ENCODE measurements at regions not wholly inside any gene's neighbourhood (a gene's known extent, or its start where the extent isn't known, plus 50 kb on each side); places are given as distances from the start of the nearest gene placed in this dataset.

- Histone ChIP-seq H3K9me3 (ENCODE audit: low read depth, low read length) (no peaks in the 10 kb centered on the region), H3K4me2 (ENCODE audit: insufficient read depth, low read length) (peak overlapping the region; percentile 64), H3K79me2 (ENCODE audit: insufficient read depth, low read length) (no peaks in the 10 kb centered on the region), H2AFZ (ENCODE audit: low read length) (peak overlapping the region; percentile 32), H4K20me1 (ENCODE audit: insufficient read depth, low read length) (no peaks in the 10 kb centered on the region), H3K4me3 (ENCODE audit: insufficient read depth, low read length) (peak overlapping the region; percentile 39), H3K27me3 (ENCODE audit: insufficient read depth, low read length) (no peaks in the 10 kb centered on the region), H3K4me1 (ENCODE audit: insufficient read depth, low read length) (peaks cover 21% of the 10 kb centered on the region), H3K27ac (ENCODE audit: low read depth, low read length) (peak overlapping the region; percentile 100), H3K36me3 (ENCODE audit: insufficient read depth, low read length) (no peaks in the 10 kb centered on the region)
- TF ChIP-seq CTCF (IDR thresholded peaks at IDR 0.05; ENCODE audit: extremely low read depth, low read depth, low read length), result no peak
- DNase-seq (ENCODE audit: insufficient read length, low spot score, missing footprints), result no peak
Observed at GRCh38 chr12:127230843-127231260, 1036.1 kb upstream of the TMEM132C start.

GRCh38 chr12:127231371-127231770 lies 1035.6 kb upstream of the TMEM132C start:
- no peak for DNase-seq (ENCODE audit: insufficient read length, low spot score, missing footprints)

GRCh38 chr12:127233016-127233415 lies 1034.0 kb upstream of the TMEM132C start:
- Histone ChIP-seq H3K27ac (ENCODE audit: low read depth, low read length) (no peak overlapping the region), H3K27me3 (ENCODE audit: insufficient read depth, low read length) (no peaks in the 10 kb centered on the region), H3K79me2 (ENCODE audit: insufficient read depth, low read length) (no peaks in the 10 kb centered on the region), H3K4me3 (ENCODE audit: insufficient read depth, low read length) (no peak overlapping the region), H3K4me1 (ENCODE audit: insufficient read depth, low read length) (peaks cover 21% of the 10 kb centered on the region), H4K20me1 (ENCODE audit: insufficient read depth, low read length) (no peaks in the 10 kb centered on the region), H3K9me3 (ENCODE audit: low read depth, low read length) (no peaks in the 10 kb centered on the region), H3K36me3 (ENCODE audit: insufficient read depth, low read length) (no peaks in the 10 kb centered on the region), H2AFZ (ENCODE audit: low read length) (no peak overlapping the region), H3K4me2 (ENCODE audit: insufficient read depth, low read length) (no peak overlapping the region)
- DNase-seq (ENCODE audit: insufficient read length, low spot score, missing footprints), result no peak
- no peak for TF ChIP-seq CTCF (IDR thresholded peaks at IDR 0.05; ENCODE audit: extremely low read depth, low read depth, low read length)

More at GRCh38 chr12:127231371-127231770, 1035.6 kb upstream of the TMEM132C start:
- H3K27ac ChIP-seq (ENCODE audit: low read depth, low read length), result peak overlapping the region; percentile 100
- TF ChIP-seq CTCF (IDR thresholded peaks at IDR 0.05; ENCODE audit: extremely low read depth, low read depth, low read length), result no peak
- H2AFZ ChIP-seq (ENCODE audit: low read length), result peak overlapping the region; percentile 32
- no peaks in the 10 kb centered on the region for H3K36me3 ChIP-seq (ENCODE audit: insufficient read depth, low read length)
- no peaks in the 10 kb centered on the region for H4K20me1 ChIP-seq (ENCODE audit: insufficient read depth, low read length)
- H3K4me3 ChIP-seq (ENCODE audit: insufficient read depth, low read length), result peak overlapping the region; percentile 39
- H3K79me2 ChIP-seq (ENCODE audit: insufficient read depth, low read length), result no peaks in the 10 kb centered on the region
- H3K9me3 ChIP-seq (ENCODE audit: low read depth, low read length), result no peaks in the 10 kb centered on the region
- no peaks in the 10 kb centered on the region for H3K27me3 ChIP-seq (ENCODE audit: insufficient read depth, low read length)
- H3K4me1 ChIP-seq (ENCODE audit: insufficient read depth, low read length), result peaks cover 21% of the 10 kb centered on the region
- peak overlapping the region; percentile 64 for H3K4me2 ChIP-seq (ENCODE audit: insufficient read depth, low read length)

GRCh38 chr12:127235761-127236160 lies 1031.2 kb upstream of the TMEM132C start:
- Histone ChIP-seq H3K9me3 (ENCODE audit: low read depth, low read length) (no peaks in the 10 kb centered on the region), H3K4me2 (ENCODE audit: insufficient read depth, low read length) (no peak overlapping the region), H3K4me3 (ENCODE audit: insufficient read depth, low read length) (no peak overlapping the region), H4K20me1 (ENCODE audit: insufficient read depth, low read length) (no peaks in the 10 kb centered on the region), H3K36me3 (ENCODE audit: insufficient read depth, low read length) (no peaks in the 10 kb centered on the region), H3K4me1 (ENCODE audit: insufficient read depth, low read length) (peaks cover 22% of the 10 kb centered on the region), H3K79me2 (ENCODE audit: insufficient read depth, low read length) (no peaks in the 10 kb centered on the region), H2AFZ (ENCODE audit: low read length) (no peak overlapping the region), H3K27me3 (ENCODE audit: insufficient read depth, low read length) (no peaks in the 10 kb centered on the region), H3K27ac (ENCODE audit: low read depth, low read length) (no peak overlapping the region)
- DNase-seq (ENCODE audit: insufficient read length, low spot score, missing footprints), result no peak
- no peak for TF ChIP-seq CTCF (IDR thresholded peaks at IDR 0.05; ENCODE audit: extremely low read depth, low read depth, low read length)
